HCT116 (cell line): ENCODE measurements at regions not wholly inside any gene's neighbourhood (a gene's known extent, or its start where the extent isn't known, plus 50 kb on each side); places are given as distances from the start of the nearest gene placed in this dataset.

Experiments used
- CTCF ChIP-seq, 3 experiments: fragments of 200-600 bp in 1 of 3; sonication (generic) in 1 of 3; IDR thresholded peaks in 2 of 3; conservative IDR thresholded peaks in 1 of 3; 2 replicates each; pipeline ENCODE4 v1.5.1; 2012 to 2017; ENCODE audit warnings: low read depth in 2 of 3, low read length in 2 of 3, antibody characterized with exemption in 1 of 3, borderline replicate concordance in 1 of 3, control low read depth in 1 of 3, mild to moderate bottlenecking in 1 of 3, mixed read lengths in 1 of 3, mixed run types in 1 of 3, moderate library complexity in 1 of 3; ENCODE audit not compliant: insufficient read depth in 1 of 3
- EZH2phosphoT487 ChIP-seq: fragments of 200-600 bp; IDR thresholded peaks from 2 replicates; pipeline ENCODE4 v1.6.1; 2018; ENCODE audit warnings: antibody characterized with exemption, borderline replicate concordance
- JUND ChIP-seq: IDR thresholded peaks from 2 replicates; pipeline ENCODE4 v1.6.1; 2012
- POLR2A ChIP-seq: IDR thresholded peaks from 2 replicates; pipeline ENCODE4 v1.7.0; 2011; ENCODE audit warnings: borderline replicate concordance; ENCODE audit not compliant: insufficient read depth, insufficient read length; ENCODE audit errors: extremely low read depth
- YY1 ChIP-seq: IDR thresholded peaks from 2 replicates; pipeline ENCODE4 v1.6.1; 2011; ENCODE audit warnings: low read length, low read depth, moderate library complexity, mild to moderate bottlenecking; ENCODE audit not compliant: insufficient replicate concordance; ENCODE audit errors: extremely low read depth

GRCh38 chr11:116100016-116100415 is 595.8 kb upstream of the CADM1 start:
- no peak for TF ChIP-seq CTCF (IDR thresholded peaks at IDR 0.05 in 2 of 3, conservative IDR thresholded peaks at IDR 0.05 in 1 of 3; ENCODE audit: borderline replicate concordance in 1 of 3, insufficient read depth in 1 of 3, low read depth in 2 of 3, low read length in 2 of 3)
- TF ChIP-seq YY1, result no peak
- no peak for TF ChIP-seq POLR2A
- TF ChIP-seq JUND, result no peak
- no peak for TF ChIP-seq EZH2phosphoT487
